Thoracic aorta (tissue), 2 donors: ENCODE measurements at regions not wholly inside any gene's neighbourhood (a gene's known extent, or its start where the extent isn't known, plus 50 kb on each side); places are given as distances from the start of the nearest gene placed in this dataset.

Experiments used
- ATAC-seq: fragments of 150-250 bp; one replicate; pipeline ENCODE4 v1.8.0; 2017; ENCODE audit warnings: low read depth; ENCODE audit not compliant: insufficient number of reproducible peaks, low FRiP score
- DNase-seq: peaks from one replicate; pipeline ENCODE4 v3.0.0-alpha.2; 2020; ENCODE audit warnings: low spot score
- H3K27ac ChIP-seq, 2 donors: fragments of 200-600 bp; sonication (generic); 1 replicate in 1 of 2; 2 replicates in 1 of 2; pipeline ENCODE4 v1.5.1; 2016; ENCODE audit warnings: mild to moderate bottlenecking in 2 of 2, moderate library complexity in 2 of 2
- H3K27me3 ChIP-seq: fragments of 200-600 bp; sonication (generic); replicated peaks from 2 replicates; pipeline ENCODE4 v1.6.0; 2016; ENCODE audit warnings: mild to moderate bottlenecking; ENCODE audit not compliant: insufficient read depth
- H3K36me3 ChIP-seq: fragments of 200-600 bp; sonication (generic); one replicate; pipeline ENCODE4 v1.5.1; 2016
- H3K4me1 ChIP-seq, 2 donors: fragments of 200-600 bp; sonication (generic); 1 replicate in 1 of 2; 2 replicates in 1 of 2; pipeline versions ENCODE4 v1.5.1 to v1.6.0; 2016; ENCODE audit warnings: low read depth in 2 of 2, mild to moderate bottlenecking in 1 of 2; ENCODE audit not compliant: control insufficient read depth in 1 of 2
- H3K4me3 ChIP-seq: fragments of 200-600 bp; sonication (generic); 2 replicates; pipeline ENCODE4 v1.5.1; 2016; ENCODE audit warnings: mild to moderate bottlenecking
- H3K9me3 ChIP-seq: fragments of 200-600 bp; sonication (generic); 2 replicates; pipeline ENCODE4 v1.5.1; 2016
- CTCF ChIP-seq: fragments of 200-600 bp; sonication (generic); IDR thresholded peaks from one replicate; pipeline ENCODE4 v1.5.1; 2019; ENCODE audit warnings: antibody characterized with exemption

GRCh38 chr2:181352158-181352557 is 105.0 kb upstream of the ITGA4 start:
- no peaks in the 10 kb centered on the region for H3K36me3 ChIP-seq
- no peaks in the 10 kb centered on the region for H3K9me3 ChIP-seq
- ATAC-seq (no peak), DNase-seq (no peak)
- no peak for TF ChIP-seq CTCF
- no peak overlapping the region for H3K4me3 ChIP-seq
- H3K27ac ChIP-seq: no peak overlapping the region
- no peaks in the 10 kb centered on the region for H3K27me3 ChIP-seq
- H3K4me1 ChIP-seq: no peaks in the 10 kb centered on the region

GRCh38 chr2:181354626-181355025 is 102.6 kb upstream of the ITGA4 start:
- ATAC-seq (no peak), DNase-seq (no peak)
- no peak for TF ChIP-seq CTCF
- Histone ChIP-seq H3K4me1 (no peaks in the 10 kb centered on the region), H3K27me3 (no peaks in the 10 kb centered on the region), H3K27ac (no peak overlapping the region), H3K9me3 (no peaks in the 10 kb centered on the region), H3K36me3 (no peaks in the 10 kb centered on the region), H3K4me3 (no peak overlapping the region)

- Histone ChIP-seq H3K27ac (no peak overlapping the region), H3K36me3 (no peaks in the 10 kb centered on the region), H3K4me3 (no peak overlapping the region), H3K4me1 (no peaks in the 10 kb centered on the region), H3K27me3 (no peaks in the 10 kb centered on the region), H3K9me3 (no peaks in the 10 kb centered on the region)
- TF ChIP-seq CTCF: no peak
- ATAC-seq (no peak), DNase-seq (no peak)
These were observed 100.6 kb upstream of the ITGA4 start for GRCh38 chr2:181356526-181357130.

- no peak overlapping the region for H3K4me3 ChIP-seq
- no peaks in the 10 kb centered on the region for H3K9me3 ChIP-seq
- ATAC-seq (no peak), DNase-seq (no peak)
- no peaks in the 10 kb centered on the region for H3K36me3 ChIP-seq
- H3K27me3 ChIP-seq: no peaks in the 10 kb centered on the region
- no peaks in the 10 kb centered on the region for H3K4me1 ChIP-seq
- no peak for TF ChIP-seq CTCF
- no peak overlapping the region for H3K27ac ChIP-seq
These were observed 99.2 kb upstream of the ITGA4 start for GRCh38 chr2:181357979-181358378.

GRCh38 chr2:181362561-181362960 is 94.6 kb upstream of the ITGA4 start:
- no peak for ATAC-seq
- Histone ChIP-seq H3K36me3 (no peaks in the 10 kb centered on the region), H3K9me3 (no peaks in the 10 kb centered on the region), H3K4me1 (no peaks in the 10 kb centered on the region), H3K4me3 (no peak overlapping the region), H3K27ac (no peak overlapping the region), H3K27me3 (no peaks in the 10 kb centered on the region)
- TF ChIP-seq CTCF: no peak
- DNase-seq: no peak
